Muscle of leg (tissue), 3 donors: ENCODE measurements at regions not wholly inside any gene's neighbourhood (a gene's known extent, or its start where the extent isn't known, plus 50 kb on each side); places are given as distances from the start of the nearest gene placed in this dataset.
"Not testable (repeated sequence)": the region's sequence is repeated elsewhere in the genome, so short reads cannot be mapped to it uniquely, and the experiment has no call there.

Source experiments
- DNase-seq: peaks from one replicate; pipeline ENCODE4 v3.0.0; 2013
- H3K27ac ChIP-seq: one replicate; pipeline ENCODE4 v1.5.1; 2013; ENCODE audit warnings: mild to moderate bottlenecking, low read length, control low read depth
- H3K27me3 ChIP-seq: one replicate; pipeline ENCODE4 v1.6.1; 2013; ENCODE audit warnings: low read length; ENCODE audit not compliant: control insufficient read depth, insufficient read depth
- H3K36me3 ChIP-seq: one replicate; pipeline ENCODE4 v1.6.1; 2013; ENCODE audit warnings: low read length; ENCODE audit not compliant: control insufficient read depth, insufficient read depth
- H3K4me1 ChIP-seq: one replicate; pipeline ENCODE4 v1.6.1; 2013; ENCODE audit warnings: low read length; ENCODE audit not compliant: control insufficient read depth, insufficient read depth
- H3K4me3 ChIP-seq: one replicate; pipeline ENCODE4 v1.5.1; 2013; ENCODE audit warnings: low read length, control low read depth
- H3K9me3 ChIP-seq: replicated peaks from 2 replicates; pipeline ENCODE4 v1.6.1; 2013; ENCODE audit warnings: low read depth, low read length; ENCODE audit not compliant: control insufficient read depth
- WGBS: methylation state at CpG from one replicate; pipeline ENCODE4 v1.1.5; 2013; ENCODE audit warnings: missing lambda C conversion rate; ENCODE audit not compliant: insufficient coverage; 5-methylcytosine and 5-hydroxymethylcytosine counted together

- Histone ChIP-seq H3K9me3 (no peaks in the 10 kb centered on the region), H3K4me1 (peaks cover 2% of the 10 kb centered on the region), H3K27me3 (no peaks in the 10 kb centered on the region), H3K27ac (no peak overlapping the region), H3K4me3 (no peak overlapping the region), H3K36me3 (no peaks in the 10 kb centered on the region)
- no peak for DNase-seq
- no CpG with 5 or more reads among the region's 3 CpGs for WGBS
Observed at GRCh38 chr2:12457831-12458230, 258.9 kb upstream of the TRIB2 start.

- H3K27me3 ChIP-seq = no peaks in the 10 kb centered on the region
- H3K36me3 ChIP-seq = no peaks in the 10 kb centered on the region
- no peak overlapping the region for H3K27ac ChIP-seq
- H3K9me3 ChIP-seq = no peaks in the 10 kb centered on the region
- H3K4me1 ChIP-seq = no peaks in the 10 kb centered on the region
- H3K4me3 ChIP-seq = no peak overlapping the region
- WGBS = no CpG with 5 or more reads among the region's 5 CpGs
- no peak for DNase-seq
Observed at GRCh38 chr2:12463189-12463588, 253.5 kb upstream of the TRIB2 start.

GRCh38 chr2:12465631-12466135, 251.1 kb upstream of the TRIB2 start:
- no CpG with 5 or more reads among the region's 5 CpGs for WGBS
- Histone ChIP-seq H3K36me3 (no peaks in the 10 kb centered on the region), H3K27ac (no peak overlapping the region), H3K27me3 (no peaks in the 10 kb centered on the region), H3K9me3 (no peaks in the 10 kb centered on the region), H3K4me1 (peaks cover 4% of the 10 kb centered on the region), H3K4me3 (no peak overlapping the region)
- DNase-seq = peak; percentile 72

GRCh38 chr2:12467303-12467702, 249.4 kb upstream of the TRIB2 start:
- Histone ChIP-seq H3K27ac (no peak overlapping the region), H3K4me1 (peaks cover 4% of the 10 kb centered on the region), H3K36me3 (no peaks in the 10 kb centered on the region), H3K27me3 (no peaks in the 10 kb centered on the region), H3K9me3 (no peaks in the 10 kb centered on the region), H3K4me3 (no peak overlapping the region)
- DNase-seq = no peak
- WGBS = no CpG with 5 or more reads among the region's 4 CpGs

GRCh38 chr2:12469141-12469561, 247.6 kb upstream of the TRIB2 start:
- WGBS = no CpG with 5 or more reads among the region's 3 CpGs
- H3K27me3 ChIP-seq = no peaks in the 10 kb centered on the region
- peak overlapping the region; percentile 37 for H3K27ac ChIP-seq
- DNase-seq = peak; percentile 91
- no peak overlapping the region for H3K4me3 ChIP-seq
- H3K4me1 ChIP-seq = peaks cover 4% of the 10 kb centered on the region
- H3K36me3 ChIP-seq = no peaks in the 10 kb centered on the region
- H3K9me3 ChIP-seq = no peaks in the 10 kb centered on the region

GRCh38 chr2:12472265-12472664, 244.5 kb upstream of the TRIB2 start:
- not testable (repeated sequence) for DNase-seq, H3K36me3 ChIP-seq, H3K4me1 ChIP-seq, H3K9me3 ChIP-seq, H3K27ac ChIP-seq, H3K4me3 ChIP-seq, H3K27me3 ChIP-seq

- no peak for DNase-seq
- H3K4me1 ChIP-seq = no peaks in the 10 kb centered on the region
- WGBS = 83% methylated on average over 6 of the region's 9 CpGs
- H3K9me3 ChIP-seq = no peaks in the 10 kb centered on the region
- no peaks in the 10 kb centered on the region for H3K36me3 ChIP-seq
- no peak overlapping the region for H3K27ac ChIP-seq
- no peak overlapping the region for H3K4me3 ChIP-seq
- H3K27me3 ChIP-seq = no peaks in the 10 kb centered on the region
Observed at GRCh38 chr2:12478151-12479064, 238.3 kb upstream of the TRIB2 start.

GRCh38 chr2:12479065-12479601, 237.6 kb upstream of the TRIB2 start:
- no peak for DNase-seq
- H3K27me3 ChIP-seq = no peaks in the 10 kb centered on the region

GRCh38 chr2:12484536-12485115, 232.1 kb upstream of the TRIB2 start:
- DNase-seq = peak; percentile 28
- Histone ChIP-seq H3K27me3 (no peaks in the 10 kb centered on the region), H3K4me1 (peaks cover 17% of the 10 kb centered on the region), H3K27ac (no peak overlapping the region), H3K9me3 (peaks cover 3% of the 10 kb centered on the region), H3K4me3 (no peak overlapping the region), H3K36me3 (no peaks in the 10 kb centered on the region)
- WGBS = 49% methylated on average over 2 of the region's 3 CpGs

More at GRCh38 chr2:12479065-12479601, 237.6 kb upstream of the TRIB2 start:
- Histone ChIP-seq H3K36me3 (no peaks in the 10 kb centered on the region), H3K9me3 (peaks cover 3% of the 10 kb centered on the region), H3K4me3 (no peak overlapping the region), H3K4me1 (no peaks in the 10 kb centered on the region), H3K27ac (no peak overlapping the region)
- WGBS = 67% methylated on average over 1 of the region's 1 CpG
